Activated B cell treated with CpG ODN at 0.5 μM for 24 hours (primary cell): ENCODE measurements at regions not wholly inside any gene's neighbourhood (a gene's known extent, or its start where the extent isn't known, plus 50 kb on each side); places are given as distances from the start of the nearest gene placed in this dataset.

ENCODE experiments used
- ATAC-seq: fragments of 200-7000 bp; cut with Tn5 transposase; one replicate; pipeline ENCODE4 v1.10.0; 2021; ENCODE audit warnings: low read depth, mild to moderate bottlenecking, moderate library complexity
- CTCF ChIA-PET: fragments of 350-600 bp; sonication (Branson Sonifier 250); formaldehyde crosslinking; loops from one replicate; lab custom pipeline; 2021; ENCODE audit warnings: antibody characterized with exemption; lab: Charles Lee
- POLR2A ChIA-PET: fragments of 350-600 bp; sonication (Branson Sonifier 250); formaldehyde crosslinking; loops from one replicate; lab custom pipeline; 2021; ENCODE audit warnings: antibody characterized with exemption; lab: Charles Lee
- DNase-seq: peaks from one replicate; pipeline ENCODE4 v3.0.0; 2022
- H3K27ac Mint-ChIP-seq: one replicate; pipeline ENCODE4 v1.8.0; 2020; ENCODE audit warnings: mixed read lengths
- H3K27me3 Mint-ChIP-seq: one replicate; pipeline ENCODE4 v1.8.0; 2021; ENCODE audit warnings: mixed read lengths
- H3K36me3 Mint-ChIP-seq: one replicate; pipeline ENCODE4 v1.8.0; 2021; ENCODE audit warnings: low read depth, mixed read lengths
- H3K4me1 Mint-ChIP-seq: one replicate; pipeline ENCODE4 v1.8.0; 2021; ENCODE audit warnings: mixed read lengths
- H3K4me3 Mint-ChIP-seq: one replicate; pipeline ENCODE4 v1.8.0; 2020; ENCODE audit warnings: mild to moderate bottlenecking, mixed read lengths
- H3K9me3 Mint-ChIP-seq: one replicate; pipeline ENCODE4 v1.8.0; 2020; ENCODE audit warnings: mixed read lengths
- intact Hi-C: fragments of 100-400 bp; cut with micrococcal nuclease; formaldehyde crosslinking; loops from one replicate; pipeline ENCODE4 v1.15.1; 2024
- TF ChIP-seq, protein P1 (sequence below): fragments of 200-600 bp; IDR thresholded peaks from one replicate; pipeline ENCODE4 v1.8.0; 2022; ENCODE audit warnings: antibody characterized with exemption, mild to moderate bottlenecking

DNA sequence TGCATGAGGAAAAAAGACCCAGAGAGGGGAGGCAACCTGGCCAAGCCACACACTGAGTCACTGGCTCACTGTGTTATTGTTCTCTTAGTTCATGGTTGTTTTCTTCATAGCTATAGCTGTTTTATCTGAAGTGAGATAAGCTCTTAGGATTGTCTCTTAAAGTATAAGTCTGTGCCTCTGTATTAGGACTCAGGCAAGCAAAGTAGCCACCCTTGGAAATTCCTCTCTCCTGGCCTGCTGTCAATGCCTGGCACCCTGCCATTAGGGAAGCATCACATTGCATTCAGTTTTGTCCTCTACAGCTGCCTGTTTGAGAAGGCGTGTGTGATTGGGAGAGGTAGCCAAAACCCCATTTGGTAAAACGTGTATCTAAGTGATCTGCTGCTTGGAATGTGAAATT, 147.4 kb upstream of the GLRA1 start:
- Mint-ChIP-seq H3K27ac (no peak overlapping the region), H3K4me3 (no peak overlapping the region), H3K9me3 (no peaks in the 10 kb centered on the region), H3K27me3 (peaks cover 20% of the 10 kb centered on the region), H3K36me3 (no peaks in the 10 kb centered on the region), H3K4me1 (no peaks in the 10 kb centered on the region)
- TF ChIP-seq, protein P1, sequence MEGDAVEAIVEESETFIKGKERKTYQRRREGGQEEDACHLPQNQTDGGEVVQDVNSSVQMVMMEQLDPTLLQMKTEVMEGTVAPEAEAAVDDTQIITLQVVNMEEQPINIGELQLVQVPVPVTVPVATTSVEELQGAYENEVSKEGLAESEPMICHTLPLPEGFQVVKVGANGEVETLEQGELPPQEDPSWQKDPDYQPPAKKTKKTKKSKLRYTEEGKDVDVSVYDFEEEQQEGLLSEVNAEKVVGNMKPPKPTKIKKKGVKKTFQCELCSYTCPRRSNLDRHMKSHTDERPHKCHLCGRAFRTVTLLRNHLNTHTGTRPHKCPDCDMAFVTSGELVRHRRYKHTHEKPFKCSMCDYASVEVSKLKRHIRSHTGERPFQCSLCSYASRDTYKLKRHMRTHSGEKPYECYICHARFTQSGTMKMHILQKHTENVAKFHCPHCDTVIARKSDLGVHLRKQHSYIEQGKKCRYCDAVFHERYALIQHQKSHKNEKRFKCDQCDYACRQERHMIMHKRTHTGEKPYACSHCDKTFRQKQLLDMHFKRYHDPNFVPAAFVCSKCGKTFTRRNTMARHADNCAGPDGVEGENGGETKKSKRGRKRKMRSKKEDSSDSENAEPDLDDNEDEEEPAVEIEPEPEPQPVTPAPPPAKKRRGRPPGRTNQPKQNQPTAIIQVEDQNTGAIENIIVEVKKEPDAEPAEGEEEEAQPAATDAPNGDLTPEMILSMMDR, result no peak
- CTCF ChIA-PET, result no interaction called here
- no peak for ATAC-seq
- POLR2A ChIA-PET, result no interaction called here
- no peak for DNase-seq
- intact Hi-C loops, result no loop called here

DNA sequence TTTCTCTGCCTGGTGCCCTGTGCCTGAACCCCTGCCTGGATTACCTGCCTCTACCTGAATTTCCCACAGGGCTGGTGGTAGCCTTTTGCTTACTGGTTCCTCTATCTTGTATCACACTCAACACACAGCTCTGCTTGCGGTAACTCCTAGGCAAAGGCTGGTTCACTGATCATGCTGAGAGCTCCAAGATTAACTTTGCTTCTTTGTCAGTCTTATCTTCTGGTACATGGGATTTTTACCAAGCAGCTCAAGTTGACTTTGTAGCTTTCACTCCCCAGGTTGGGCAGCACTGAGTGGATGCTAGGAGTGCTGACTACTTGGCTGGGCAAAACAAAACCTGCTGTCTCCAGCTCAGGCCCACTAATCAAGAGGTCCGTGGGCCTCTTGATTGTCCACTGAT, 145.9 kb upstream of the GLRA1 start:
- Mint-ChIP-seq H3K36me3 (no peaks in the 10 kb centered on the region), H3K9me3 (no peaks in the 10 kb centered on the region), H3K4me1 (no peaks in the 10 kb centered on the region), H3K4me3 (no peak overlapping the region), H3K27ac (no peak overlapping the region), H3K27me3 (peaks cover 20% of the 10 kb centered on the region)
- POLR2A ChIA-PET, result no interaction called here
- intact Hi-C loops, result no loop called here
- no peak for DNase-seq
- ATAC-seq, result no peak
- CTCF ChIA-PET, result no interaction called here
- TF ChIP-seq, protein P1, result no peak

DNA sequence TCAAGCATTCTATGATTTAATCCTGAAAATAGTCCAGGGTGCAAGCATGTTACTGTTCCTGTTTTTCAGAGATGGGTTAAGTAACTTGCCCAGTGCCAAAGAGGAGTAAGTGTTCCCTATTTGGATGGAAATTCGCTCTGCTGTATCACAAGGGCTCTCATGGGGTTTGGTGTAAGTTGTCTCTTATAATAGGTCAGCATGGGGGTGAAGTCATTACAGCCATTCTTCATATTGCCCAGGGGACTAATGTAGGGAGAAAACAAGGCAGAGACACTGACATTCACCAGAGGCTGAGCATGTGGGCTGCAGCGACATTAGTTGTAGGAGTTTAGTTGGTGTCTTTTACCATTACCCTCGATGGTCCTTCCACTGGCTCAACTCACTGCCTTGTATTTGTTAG, 142.1 kb upstream of the GLRA1 start:
- DNase-seq, result no peak
- Mint-ChIP-seq H3K27ac (no peak overlapping the region), H3K9me3 (no peaks in the 10 kb centered on the region), H3K27me3 (no peaks in the 10 kb centered on the region), H3K36me3 (no peaks in the 10 kb centered on the region), H3K4me1 (peaks cover 3% of the 10 kb centered on the region), H3K4me3 (no peak overlapping the region)
- TF ChIP-seq, protein P1, result no peak
- intact Hi-C loops, result no loop called here
- ChIA-PET POLR2A (no interaction called here), CTCF (no interaction called here)
- ATAC-seq, result no peak

DNA sequence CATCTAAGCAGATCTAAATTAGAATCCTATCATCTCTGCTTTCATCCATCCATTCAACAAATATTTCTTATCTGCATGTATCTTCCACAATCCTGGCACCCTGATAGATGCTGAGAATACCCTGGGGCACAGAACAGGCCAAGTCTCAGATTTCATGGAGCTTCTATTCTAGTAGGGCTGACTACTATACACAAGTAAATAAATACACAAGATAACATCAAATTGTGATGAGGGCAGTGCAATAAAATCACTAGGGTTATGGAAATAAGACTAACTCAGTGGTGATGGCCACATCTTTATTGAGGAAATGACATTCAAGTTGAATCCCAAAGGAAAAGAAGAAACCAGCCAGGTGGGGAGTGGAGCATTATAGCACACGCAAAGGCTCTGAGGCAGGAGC, 138.4 kb upstream of the GLRA1 start:
- DNase-seq (no peak), ATAC-seq (no peak)
- Mint-ChIP-seq H3K27me3 (no peaks in the 10 kb centered on the region), H3K4me1 (peaks cover 17% of the 10 kb centered on the region), H3K4me3 (no peak overlapping the region), H3K27ac (no peak overlapping the region), H3K36me3 (no peaks in the 10 kb centered on the region), H3K9me3 (peaks cover 7% of the 10 kb centered on the region)
- intact Hi-C loops, result no loop called here
- ChIA-PET POLR2A (no interaction called here), CTCF (no interaction called here)
- TF ChIP-seq, protein P1, result no peak

DNA sequence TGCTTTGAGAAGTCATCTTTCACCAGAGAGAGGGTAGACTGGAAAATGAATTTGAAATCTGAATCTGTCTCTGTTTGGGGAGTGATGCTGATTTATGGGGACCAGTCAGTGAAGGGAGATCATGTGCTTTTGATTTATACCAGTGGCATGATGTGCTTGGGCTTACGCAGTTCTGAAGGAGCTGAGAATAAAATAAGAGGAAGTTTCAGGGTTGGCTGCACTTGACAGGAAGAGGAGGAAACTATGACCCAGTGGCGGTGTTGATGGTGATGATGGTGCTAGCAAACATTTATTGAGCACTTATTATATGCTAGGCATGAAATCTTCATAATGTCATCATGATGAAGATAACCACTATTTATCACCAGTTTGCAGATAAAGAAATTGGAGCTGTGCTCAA, 136.4 kb upstream of the GLRA1 start:
- intact Hi-C loops, result no loop called here
- peak overlapping the region; percentile 46 for H3K27ac Mint-ChIP-seq
- H3K4me3 Mint-ChIP-seq, result no peak overlapping the region

More for the DNA sequence above, 136.4 kb upstream of the GLRA1 start:
- TF ChIP-seq, protein P1, result no peak
- Mint-ChIP-seq H3K27me3 (peaks cover 3% of the 10 kb centered on the region), H3K9me3 (peaks cover 7% of the 10 kb centered on the region), H3K36me3 (no peaks in the 10 kb centered on the region), H3K4me1 (peaks cover 17% of the 10 kb centered on the region)
- DNase-seq (no peak), ATAC-seq (peak; percentile 87)
- ChIA-PET CTCF (no interaction called here), POLR2A (no interaction called here)
